ENCODE measurements at regions not wholly inside any gene's neighbourhood (a gene's known extent, or its start where the extent isn't known, plus 50 kb on each side); places are given as distances from the start of the nearest gene placed in this dataset.

DNA sequence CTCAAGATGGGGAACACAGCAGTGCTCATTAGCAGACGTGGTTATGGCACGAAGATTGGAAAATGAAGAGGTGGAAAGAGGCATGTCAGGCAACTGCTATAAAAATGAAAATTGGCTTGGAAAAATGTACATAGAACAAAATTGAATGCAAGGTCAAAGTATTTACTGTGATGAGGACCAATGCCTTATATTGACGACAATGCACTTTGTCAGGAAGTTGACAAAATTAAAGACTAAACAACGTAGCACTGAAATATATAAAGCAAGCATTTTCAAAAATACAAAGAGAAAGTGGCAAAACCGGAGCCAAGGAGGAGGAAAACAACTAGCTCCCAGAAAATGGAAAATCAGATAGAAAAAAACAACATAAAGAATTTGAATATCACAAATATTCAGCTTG, 113.7 kb upstream of the SGCG start:
- H3K36me3 Mint-ChIP-seq (ENCODE audit: low read depth), result no peaks in the 10 kb centered on the region
- peaks cover 15% of the 10 kb centered on the region for H3K9me3 Mint-ChIP-seq
- TF ChIP-seq, protein P1, sequence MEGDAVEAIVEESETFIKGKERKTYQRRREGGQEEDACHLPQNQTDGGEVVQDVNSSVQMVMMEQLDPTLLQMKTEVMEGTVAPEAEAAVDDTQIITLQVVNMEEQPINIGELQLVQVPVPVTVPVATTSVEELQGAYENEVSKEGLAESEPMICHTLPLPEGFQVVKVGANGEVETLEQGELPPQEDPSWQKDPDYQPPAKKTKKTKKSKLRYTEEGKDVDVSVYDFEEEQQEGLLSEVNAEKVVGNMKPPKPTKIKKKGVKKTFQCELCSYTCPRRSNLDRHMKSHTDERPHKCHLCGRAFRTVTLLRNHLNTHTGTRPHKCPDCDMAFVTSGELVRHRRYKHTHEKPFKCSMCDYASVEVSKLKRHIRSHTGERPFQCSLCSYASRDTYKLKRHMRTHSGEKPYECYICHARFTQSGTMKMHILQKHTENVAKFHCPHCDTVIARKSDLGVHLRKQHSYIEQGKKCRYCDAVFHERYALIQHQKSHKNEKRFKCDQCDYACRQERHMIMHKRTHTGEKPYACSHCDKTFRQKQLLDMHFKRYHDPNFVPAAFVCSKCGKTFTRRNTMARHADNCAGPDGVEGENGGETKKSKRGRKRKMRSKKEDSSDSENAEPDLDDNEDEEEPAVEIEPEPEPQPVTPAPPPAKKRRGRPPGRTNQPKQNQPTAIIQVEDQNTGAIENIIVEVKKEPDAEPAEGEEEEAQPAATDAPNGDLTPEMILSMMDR (IDR thresholded peaks at IDR 0.05; ENCODE audit: unreplicated experiment in 3 of 3), result no peak
- no peaks in the 10 kb centered on the region for H3K27me3 Mint-ChIP-seq (ENCODE audit: low read depth)
- H3K27ac Mint-ChIP-seq, result no peak overlapping the region
- H3K4me1 Mint-ChIP-seq, result peaks cover 4% of the 10 kb centered on the region
- no peak overlapping the region for H3K4me3 Mint-ChIP-seq

DNA sequence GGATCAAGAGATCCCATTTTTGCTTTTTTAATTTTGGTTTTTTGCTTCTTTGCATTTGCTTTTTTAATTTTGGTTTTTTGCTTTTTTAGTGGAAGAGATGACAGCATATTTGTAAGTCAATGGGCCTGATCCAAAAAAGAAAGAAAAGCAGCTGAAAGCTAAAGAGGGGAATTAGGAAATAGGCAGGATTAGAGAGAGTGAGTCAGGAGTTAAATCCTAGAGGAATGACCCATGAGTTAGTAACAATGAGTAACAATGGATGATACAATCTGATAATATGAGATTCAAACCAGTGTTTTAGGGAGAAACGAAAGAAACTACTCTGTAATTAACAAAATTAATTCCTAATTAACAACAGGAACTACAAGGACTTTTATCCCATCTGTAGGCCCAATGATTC, 111.2 kb upstream of the SGCG start:
- TF ChIP-seq, protein P1 (IDR thresholded peaks at IDR 0.05; ENCODE audit: unreplicated experiment in 3 of 3), result no peak
- no peak overlapping the region for H3K27ac Mint-ChIP-seq
- H3K4me1 Mint-ChIP-seq, result peaks cover 15% of the 10 kb centered on the region
- H3K36me3 Mint-ChIP-seq (ENCODE audit: low read depth), result no peaks in the 10 kb centered on the region
- H3K4me3 Mint-ChIP-seq, result no peak overlapping the region
- no peaks in the 10 kb centered on the region for H3K27me3 Mint-ChIP-seq (ENCODE audit: low read depth)
- H3K9me3 Mint-ChIP-seq, result peaks cover 15% of the 10 kb centered on the region

DNA sequence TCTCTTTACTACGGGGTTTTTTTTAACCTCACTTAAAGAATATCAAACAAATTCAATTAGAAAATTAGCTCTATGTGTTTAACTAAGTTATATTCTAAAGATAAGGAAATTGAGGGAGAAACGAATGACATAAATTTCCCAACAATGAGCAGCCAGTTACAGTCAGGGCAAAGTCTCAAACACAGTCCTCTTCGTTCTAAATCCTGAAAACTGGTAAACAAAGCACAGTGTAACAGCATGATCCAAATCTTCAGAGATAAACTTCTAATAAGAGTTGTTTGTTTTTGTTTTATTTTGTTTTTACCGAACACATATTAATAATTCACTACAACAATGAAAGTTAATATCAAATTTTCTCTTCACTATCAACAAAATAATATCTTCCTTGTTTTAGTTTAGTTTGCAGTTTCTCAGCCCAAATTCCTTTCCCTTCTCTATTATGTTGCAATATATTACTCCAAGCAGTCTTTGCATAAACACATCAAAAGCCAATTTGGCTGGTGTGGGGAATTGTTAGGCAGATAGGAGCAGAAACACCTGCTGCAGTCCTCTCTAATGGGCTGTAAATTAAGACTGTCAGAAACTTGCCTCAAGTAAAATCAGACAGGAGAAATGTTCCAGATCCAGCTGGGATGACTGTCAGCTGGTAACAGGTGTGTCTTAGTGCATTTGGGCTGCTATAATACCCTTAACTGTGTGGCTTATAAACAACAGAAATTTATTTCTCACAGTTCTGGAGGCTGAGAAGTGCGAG, 106.5 kb upstream of the SGCG start:
- Mint-ChIP-seq H3K4me1 (peaks cover 20% of the 10 kb centered on the region), H3K27me3 (ENCODE audit: low read depth) (no peaks in the 10 kb centered on the region), H3K4me3 (no peak overlapping the region), H3K9me3 (peaks cover 14% of the 10 kb centered on the region), H3K27ac (peak overlapping the region; percentile 5 to 44 (median 32)), H3K36me3 (ENCODE audit: low read depth) (no peaks in the 10 kb centered on the region)
- TF ChIP-seq, protein P1 (IDR thresholded peaks at IDR 0.05; ENCODE audit: unreplicated experiment in 3 of 3), result no peak

DNA sequence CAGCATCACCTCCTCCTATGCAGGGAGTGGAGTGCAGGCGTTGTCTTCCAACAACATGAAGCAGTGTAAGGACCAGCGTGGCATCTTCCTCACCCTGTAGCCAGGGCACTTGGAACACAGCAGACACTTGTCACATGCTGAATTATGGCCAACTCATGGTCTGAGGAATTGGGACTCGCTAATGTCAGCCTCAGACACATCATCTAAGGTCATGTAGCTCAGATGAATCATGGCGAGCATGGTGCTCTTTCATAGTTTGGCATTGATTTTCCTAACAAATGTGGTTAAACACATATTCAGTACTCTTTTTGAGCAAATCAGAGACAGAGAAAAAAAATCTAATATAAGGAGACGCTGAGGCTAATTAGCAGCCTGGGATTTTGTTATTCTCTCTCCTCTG, 99.6 kb upstream of the SGCG start:
- TF ChIP-seq, protein P1 (IDR thresholded peaks at IDR 0.05; ENCODE audit: unreplicated experiment in 3 of 3), result no peak
- no peak overlapping the region for H3K27ac Mint-ChIP-seq
- H3K4me1 Mint-ChIP-seq, result peaks cover 13% of the 10 kb centered on the region
- no peak overlapping the region for H3K4me3 Mint-ChIP-seq
- no peaks in the 10 kb centered on the region for H3K36me3 Mint-ChIP-seq (ENCODE audit: low read depth)
- peaks cover 2% of the 10 kb centered on the region for H3K9me3 Mint-ChIP-seq
- peaks cover 5% of the 10 kb centered on the region for H3K27me3 Mint-ChIP-seq (ENCODE audit: low read depth)

DNA sequence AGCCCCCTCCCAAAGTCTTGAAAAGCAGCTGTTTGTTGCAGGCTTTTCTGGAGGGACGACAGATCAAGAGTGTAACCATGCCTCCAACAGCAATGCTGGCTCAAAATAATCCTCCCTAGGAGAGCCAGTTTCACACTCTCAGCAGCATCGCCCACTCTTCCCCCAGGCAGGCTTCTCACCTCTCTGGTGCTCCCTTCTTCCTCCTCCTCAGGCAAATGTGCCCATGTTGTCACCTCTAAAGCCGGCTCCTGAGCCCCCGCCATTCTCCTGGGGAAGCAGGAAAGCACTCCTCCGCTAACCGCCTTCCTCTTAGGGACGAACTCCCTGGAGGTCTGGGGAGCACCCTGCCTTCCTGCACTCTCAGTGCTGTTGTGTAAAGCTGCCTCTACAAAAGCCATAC, 98.9 kb upstream of the SGCG start:
- Mint-ChIP-seq H3K27me3 (ENCODE audit: low read depth) (peaks cover 5% of the 10 kb centered on the region), H3K4me3 (no peak overlapping the region), H3K9me3 (peaks cover 6% of the 10 kb centered on the region), H3K27ac (no peak overlapping the region), H3K4me1 (peaks cover 14% of the 10 kb centered on the region), H3K36me3 (ENCODE audit: low read depth) (no peaks in the 10 kb centered on the region)
- TF ChIP-seq, protein P1 (IDR thresholded peaks at IDR 0.05; ENCODE audit: unreplicated experiment in 3 of 3), result no peak

All from nephron (organoid).